Endothelial cell of umbilical vein (primary cell): ENCODE measurements at regions not wholly inside any gene's neighbourhood (a gene's known extent, or its start where the extent isn't known, plus 50 kb on each side); places are given as distances from the start of the nearest gene placed in this dataset.

Experiments
- BruUV-seq: library from RNA; stranded (reverse); fragments of 400-500 nt; replicated peaks from 2 replicates; lab custom pipeline; 2021; lab: Mats Ljungman, UMichigan
- CTCF ChIA-PET: fragments of 300-600, 350-600 bp; sonication (Branson Sonifier 250); formaldehyde crosslinking; loops from one replicate; lab custom pipeline; 2021; ENCODE audit warnings: antibody characterized with exemption, inconsistent platforms; lab: Charles Lee
- POLR2A ChIA-PET: fragments of 300-600, 350-600 bp; sonication (Branson Sonifier 250); formaldehyde crosslinking; loops from one replicate; lab custom pipeline; 2021; ENCODE audit warnings: antibody characterized with exemption, inconsistent platforms; lab: Charles Lee
- DNase-seq: peaks from one replicate; pipeline ENCODE4 v3.0.0-alpha.2; 2011; ENCODE audit warnings: low read depth, low spot score
- FAIRE-seq: peaks from 2 replicates; lab custom pipeline; 2011; peaks lifted over from hg19 to GRCh38; lab: Jason Lieb, UNC
- H2AFZ ChIP-seq: 2 replicates; pipeline ENCODE4 v1.6.0; 2012; ENCODE audit warnings: low read depth, low read length, control low read depth, inconsistent platforms
- H3K27ac ChIP-seq: 2 replicates; pipeline ENCODE4 v1.5.1; 2011; ENCODE audit warnings: low read depth, mild to moderate bottlenecking, control low read depth, low read length, moderate library complexity; ENCODE audit not compliant: insufficient read depth
- H3K27me3 ChIP-seq, 2 experiments: 2 replicates each; pipeline versions ENCODE4 v1.6.0 to v1.6.1; 2011; ENCODE audit warnings: low read length in 2 of 2, mixed read lengths in 1 of 2; ENCODE audit not compliant: control insufficient read depth in 2 of 2, insufficient read depth in 2 of 2
- H3K36me3 ChIP-seq, 2 experiments: 2 replicates in 1 of 2; 3 replicates in 1 of 2; pipeline ENCODE4 v1.5.1; 2011; ENCODE audit warnings: low read length in 2 of 2, mild to moderate bottlenecking in 1 of 2, moderate library complexity in 1 of 2; ENCODE audit not compliant: control insufficient read depth in 2 of 2, insufficient read depth in 2 of 2; ENCODE audit errors: extremely low read depth in 1 of 2
- H3K4me1 ChIP-seq: 3 replicates; pipeline ENCODE4 v1.5.1; 2011; ENCODE audit warnings: mild to moderate bottlenecking, low read length; ENCODE audit not compliant: control insufficient read depth, insufficient read depth; ENCODE audit errors: extremely low read depth
- H3K4me2 ChIP-seq: 2 replicates; pipeline ENCODE4 v1.6.1; 2011; ENCODE audit warnings: low read length, control low read depth, mixed read lengths; ENCODE audit not compliant: insufficient read depth
- H3K4me3 ChIP-seq, 3 experiments: fragments of 200-600 bp in 1 of 3; sonication (generic), shearing (Covaris generic) in 1 of 3; replicated peaks in 1 of 3; 2 replicates each; pipeline ENCODE4 v1.5.1; 2011 to 2016; ENCODE audit warnings: control low read depth in 3 of 3, low read length in 3 of 3, mild to moderate bottlenecking in 2 of 3, inconsistent platforms in 1 of 3, low read depth in 1 of 3, moderate library complexity in 1 of 3; ENCODE audit not compliant: insufficient read depth in 1 of 3
- H3K79me2 ChIP-seq: 2 replicates; pipeline ENCODE4 v1.6.0; 2012; ENCODE audit warnings: low read length, inconsistent platforms; ENCODE audit not compliant: control insufficient read depth, insufficient read depth
- H3K9ac ChIP-seq: replicated peaks from 2 replicates; pipeline ENCODE3; 2011; ENCODE audit warnings: low read length, control low read depth; ENCODE audit not compliant: insufficient read depth; ENCODE audit errors: extremely low read depth
- H3K9me1 ChIP-seq: replicated peaks from 3 replicates; pipeline ENCODE4 v1.6.0; 2011; ENCODE audit warnings: mild to moderate bottlenecking, low read length; ENCODE audit not compliant: control insufficient read depth, insufficient read depth; ENCODE audit errors: extremely low read depth
- H3K9me3 ChIP-seq: replicated peaks from 2 replicates; pipeline ENCODE4 v1.5.1; 2012; ENCODE audit warnings: low read length, inconsistent platforms; ENCODE audit not compliant: control insufficient read depth, insufficient read depth
- H4K20me1 ChIP-seq: replicated peaks from 2 replicates; pipeline ENCODE3; 2011; ENCODE audit warnings: mild to moderate bottlenecking, low read length; ENCODE audit not compliant: control insufficient read depth, insufficient read depth; ENCODE audit errors: extremely low read depth
- CTCF ChIP-seq, 2 donors: IDR thresholded peaks; 1 replicate in 1 of 2; 2 replicates in 1 of 2; pipeline ENCODE4 v1.5.1; 2011; ENCODE audit warnings: low read length in 2 of 2, mild to moderate bottlenecking in 2 of 2, moderate library complexity in 2 of 2, control low read depth in 1 of 2, inconsistent platforms in 1 of 2, low read depth in 1 of 2; ENCODE audit not compliant: insufficient read depth in 1 of 2; ENCODE audit errors: extremely low read depth in 1 of 2
- EZH2 ChIP-seq: IDR thresholded peaks from 2 replicates; pipeline ENCODE4 v1.6.1; 2012; ENCODE audit warnings: borderline replicate concordance, low read depth, mild to moderate bottlenecking, moderate library complexity, low read length, inconsistent platforms; ENCODE audit not compliant: severe bottlenecking
- FOS ChIP-seq: IDR thresholded peaks from 2 replicates; pipeline ENCODE4 v1.6.1; 2011; ENCODE audit warnings: mild to moderate bottlenecking, low read length, moderate library complexity, borderline replicate concordance; ENCODE audit not compliant: insufficient read depth
- GATA2 ChIP-seq: IDR thresholded peaks from 2 replicates; pipeline ENCODE4 v1.7.0; 2011; ENCODE audit warnings: low read depth, mild to moderate bottlenecking, moderate library complexity, mixed read lengths, low read length; ENCODE audit not compliant: insufficient read length, insufficient read depth
- JUN ChIP-seq: IDR thresholded peaks from 2 replicates; pipeline ENCODE4 v1.6.1; 2011; ENCODE audit warnings: borderline replicate concordance, low read depth; ENCODE audit not compliant: insufficient read length, insufficient read depth
- MAX ChIP-seq: IDR thresholded peaks from 2 replicates; pipeline ENCODE4 v1.6.1; 2011; ENCODE audit not compliant: insufficient read depth, insufficient read length
- MYC ChIP-seq: IDR thresholded peaks from one replicate; pipeline ENCODE4 v1.6.1; 2011; ENCODE audit warnings: mild to moderate bottlenecking, low read depth, low read length
- POLR2A ChIP-seq: IDR thresholded peaks from 2 replicates; pipeline ENCODE4 v1.6.1; 2012; ENCODE audit warnings: low read depth, mild to moderate bottlenecking, control low read depth, low read length
- POLR2AphosphoS5 ChIP-seq: IDR thresholded peaks from 2 replicates; pipeline ENCODE4 v1.6.1; 2012; ENCODE audit warnings: low read depth, mild to moderate bottlenecking, control low read depth, low read length, moderate library complexity; ENCODE audit not compliant: insufficient read depth
- dilution Hi-C: fragments of 300-500 bp; cut with MboI; formaldehyde crosslinking; loops from one replicate; pipeline ENCODE4 v1.15.0; 2019; ENCODE audit warnings: low sequenced_read_pairs; ENCODE audit not compliant: extremely low pct_ligation_motif_present
- intact Hi-C: fragments of 100-400 bp; cut with micrococcal nuclease; formaldehyde crosslinking; loops from one replicate; pipeline ENCODE4 v1.10.0; 2022

- Histone ChIP-seq H3K9me1 (no peaks in the 10 kb centered on the region), H4K20me1 (no peaks in the 10 kb centered on the region), H3K79me2 (no peaks in the 10 kb centered on the region), H3K4me2 (no peak overlapping the region), H2AFZ (no peak overlapping the region), H3K36me3 (no peaks in the 10 kb centered on the region), H3K4me1 (no peaks in the 10 kb centered on the region), H3K4me3 (no peak overlapping the region), H3K27ac (no peak overlapping the region), H3K9ac (no peak overlapping the region), H3K9me3 (no peaks in the 10 kb centered on the region), H3K27me3 (no peaks in the 10 kb centered on the region)
- FAIRE-seq (no peak), DNase-seq (no peak)
- no peak for TF ChIP-seq GATA2
- no peak for TF ChIP-seq POLR2A
- no peak for TF ChIP-seq POLR2AphosphoS5
- TF ChIP-seq JUN = no peak
- TF ChIP-seq FOS = no peak
- TF ChIP-seq EZH2 = no peak
- TF ChIP-seq MYC = no peak
- TF ChIP-seq CTCF (IDR thresholded peaks at IDR 0.05; ENCODE audit: extremely low read depth in 1 of 2, insufficient read depth in 1 of 2, low read depth in 1 of 2, low read length in 2 of 2) = no peak
- TF ChIP-seq MAX = no peak
- CTCF ChIA-PET = no interaction called here
- POLR2A ChIA-PET = no interaction called here
- intact Hi-C loops (no loop called here), dilution Hi-C loops (no loop called here)
- BruUV-seq = no TSS peak
Observed at GRCh38 chr9:4416467-4416866, 73.8 kb upstream of the SLC1A1 start.
